ENCODE measurements at regions not wholly inside any gene's neighbourhood (a gene's known extent, or its start where the extent isn't known, plus 50 kb on each side); places are given as distances from the start of the nearest gene placed in this dataset.

DNA sequence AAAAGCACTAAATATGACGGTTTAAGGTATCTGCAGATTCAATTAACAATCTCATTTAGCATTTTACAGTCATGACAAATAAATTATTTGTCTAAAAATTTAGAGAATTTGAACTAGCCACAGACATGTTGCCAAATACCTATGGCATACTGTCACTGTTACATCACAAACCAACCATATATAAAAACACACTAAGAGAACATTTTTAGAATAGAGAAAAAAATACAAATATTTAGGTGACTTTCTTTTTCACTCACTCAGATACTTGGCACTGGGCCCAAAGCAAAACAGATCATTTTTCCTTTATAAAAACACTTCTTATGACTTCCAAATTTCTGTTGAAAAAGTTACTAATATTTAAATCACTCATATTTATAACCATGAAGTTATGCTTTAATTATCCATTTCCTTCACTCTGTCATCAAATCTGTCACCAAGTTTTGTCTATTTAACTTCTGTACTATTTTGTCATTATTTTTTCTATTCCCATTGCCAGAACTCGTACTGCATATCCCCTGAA is 644.7 kb downstream of the OTOL1 start:
- H3K27ac ChIP-seq, result no peak overlapping the region

DNA sequence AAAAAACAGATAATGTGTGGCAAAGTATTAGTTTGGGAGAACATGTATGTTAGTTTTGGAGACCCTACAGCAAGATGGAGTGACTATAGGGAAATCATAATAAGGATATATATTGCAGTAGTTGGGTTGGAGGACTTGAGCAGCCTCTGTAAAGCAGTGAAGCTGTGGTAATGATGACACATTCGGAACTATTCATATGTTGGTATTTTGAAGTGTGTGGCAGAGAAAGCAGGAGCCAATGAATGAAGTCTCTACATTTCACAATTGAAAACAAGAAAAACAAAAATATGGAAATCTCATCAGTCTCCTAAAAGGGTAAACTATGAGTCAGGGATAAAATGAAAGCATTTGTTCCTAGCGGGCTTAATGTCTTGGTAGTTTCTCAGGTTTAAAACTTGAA is 645.9 kb downstream of the OTOL1 start:
- DNase-seq (no peak), ATAC-seq (no peak)
- no peak overlapping the region for H3K27ac ChIP-seq
- H3K27me3 ChIP-seq, result no peaks in the 10 kb centered on the region
- TF ChIP-seq POLR2A (IDR thresholded peaks at IDR 0.05), result no peak
- TF ChIP-seq, protein P1, sequence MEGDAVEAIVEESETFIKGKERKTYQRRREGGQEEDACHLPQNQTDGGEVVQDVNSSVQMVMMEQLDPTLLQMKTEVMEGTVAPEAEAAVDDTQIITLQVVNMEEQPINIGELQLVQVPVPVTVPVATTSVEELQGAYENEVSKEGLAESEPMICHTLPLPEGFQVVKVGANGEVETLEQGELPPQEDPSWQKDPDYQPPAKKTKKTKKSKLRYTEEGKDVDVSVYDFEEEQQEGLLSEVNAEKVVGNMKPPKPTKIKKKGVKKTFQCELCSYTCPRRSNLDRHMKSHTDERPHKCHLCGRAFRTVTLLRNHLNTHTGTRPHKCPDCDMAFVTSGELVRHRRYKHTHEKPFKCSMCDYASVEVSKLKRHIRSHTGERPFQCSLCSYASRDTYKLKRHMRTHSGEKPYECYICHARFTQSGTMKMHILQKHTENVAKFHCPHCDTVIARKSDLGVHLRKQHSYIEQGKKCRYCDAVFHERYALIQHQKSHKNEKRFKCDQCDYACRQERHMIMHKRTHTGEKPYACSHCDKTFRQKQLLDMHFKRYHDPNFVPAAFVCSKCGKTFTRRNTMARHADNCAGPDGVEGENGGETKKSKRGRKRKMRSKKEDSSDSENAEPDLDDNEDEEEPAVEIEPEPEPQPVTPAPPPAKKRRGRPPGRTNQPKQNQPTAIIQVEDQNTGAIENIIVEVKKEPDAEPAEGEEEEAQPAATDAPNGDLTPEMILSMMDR (IDR thresholded peaks at IDR 0.05), result no peak
- no peaks in the 10 kb centered on the region for H3K9me3 ChIP-seq
- no peak overlapping the region for H3K4me3 ChIP-seq
- intact Hi-C loops (cut with DNase I), result no loop called here
- no peaks in the 10 kb centered on the region for H3K4me1 ChIP-seq
- no peaks in the 10 kb centered on the region for H3K36me3 ChIP-seq (replicated peaks in 1 of 2; ENCODE audit: insufficient read depth in 1 of 2, low read depth in 2 of 2)
- 75 to 83% methylated on average over 2 of the region's 2 CpGs for WGBS, 2 donors

More for the DNA sequence above, 644.7 kb downstream of the OTOL1 start:
- Histone ChIP-seq H3K27me3 (no peaks in the 10 kb centered on the region), H3K9me3 (no peaks in the 10 kb centered on the region), H3K36me3 (replicated peaks in 1 of 2; ENCODE audit: insufficient read depth in 1 of 2, low read depth in 2 of 2) (no peaks in the 10 kb centered on the region), H3K4me3 (no peak overlapping the region), H3K4me1 (no peaks in the 10 kb centered on the region)
- intact Hi-C loops (cut with DNase I), result no loop called here
- TF ChIP-seq, protein P1 (IDR thresholded peaks at IDR 0.05), result no peak
- no peak for ATAC-seq
- WGBS, 2 donors, result 27 to 28% methylated on average over 2 of the region's 2 CpGs
- no peak for DNase-seq

DNA sequence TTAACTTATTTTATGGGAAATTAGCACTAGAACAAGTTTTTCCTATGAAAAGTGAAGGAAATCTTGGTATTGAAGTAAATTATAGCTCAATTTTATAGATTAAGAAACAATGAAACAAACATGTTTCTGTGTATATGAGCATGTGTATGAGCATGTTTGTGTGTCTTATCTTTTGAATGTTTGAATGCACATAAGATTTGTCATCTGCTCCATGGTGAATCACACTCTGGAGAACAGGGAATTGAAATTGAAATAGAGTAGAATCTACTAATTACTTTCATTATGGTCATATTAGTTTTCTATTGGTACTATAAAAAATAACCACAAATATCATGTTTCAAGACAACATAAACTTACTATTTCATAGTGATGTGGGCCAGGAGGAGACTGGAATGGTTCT is 646.6 kb downstream of the OTOL1 start:
- TF ChIP-seq POLR2A (IDR thresholded peaks at IDR 0.05), result no peak
- TF ChIP-seq, protein P1 (IDR thresholded peaks at IDR 0.05), result no peak
- no peak for ATAC-seq
- no peaks in the 10 kb centered on the region for H3K9me3 ChIP-seq
- H3K36me3 ChIP-seq (replicated peaks in 1 of 2; ENCODE audit: insufficient read depth in 1 of 2, low read depth in 2 of 2), result no peaks in the 10 kb centered on the region
- no peak overlapping the region for H3K4me3 ChIP-seq
- no peak overlapping the region for H3K27ac ChIP-seq
- DNase-seq, result no peak
- no peaks in the 10 kb centered on the region for H3K4me1 ChIP-seq
- intact Hi-C loops (cut with DNase I), result no loop called here
- no peaks in the 10 kb centered on the region for H3K27me3 ChIP-seq

DNA sequence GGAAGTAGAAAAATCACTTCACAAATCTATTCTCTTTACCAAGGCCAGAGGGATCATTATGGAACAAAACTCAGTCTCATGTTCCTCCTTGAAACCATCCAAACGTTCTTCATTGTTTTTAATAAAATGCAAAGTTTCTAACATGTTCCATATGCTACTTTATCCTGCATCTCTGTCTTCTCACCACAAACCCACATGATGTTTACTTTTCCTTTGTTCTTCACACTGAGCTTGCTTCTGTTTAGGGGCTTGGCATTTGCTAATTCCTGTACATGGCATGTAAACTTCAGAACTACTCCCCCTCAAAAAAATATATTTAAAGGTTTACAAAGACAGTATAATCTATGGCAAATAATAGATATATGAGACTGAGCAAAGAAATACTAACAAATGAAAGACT is 651.4 kb downstream of the OTOL1 start:
- TF ChIP-seq, protein P1 (IDR thresholded peaks at IDR 0.05), result no peak
- TF ChIP-seq POLR2A (IDR thresholded peaks at IDR 0.05), result no peak
- intact Hi-C loops (cut with DNase I), result no loop called here
- H3K27ac ChIP-seq, result no peak overlapping the region
- DNase-seq (no peak), ATAC-seq (no peak)
- no peaks in the 10 kb centered on the region for H3K9me3 ChIP-seq
- 5 to 19% methylated on average over 1 of the region's 1 CpG for WGBS, 2 donors
- H3K4me3 ChIP-seq, result no peak overlapping the region
- no peaks in the 10 kb centered on the region for H3K27me3 ChIP-seq
- H3K4me1 ChIP-seq, result no peaks in the 10 kb centered on the region
- no peaks in the 10 kb centered on the region for H3K36me3 ChIP-seq (replicated peaks in 1 of 2; ENCODE audit: insufficient read depth in 1 of 2, low read depth in 2 of 2)

DNA sequence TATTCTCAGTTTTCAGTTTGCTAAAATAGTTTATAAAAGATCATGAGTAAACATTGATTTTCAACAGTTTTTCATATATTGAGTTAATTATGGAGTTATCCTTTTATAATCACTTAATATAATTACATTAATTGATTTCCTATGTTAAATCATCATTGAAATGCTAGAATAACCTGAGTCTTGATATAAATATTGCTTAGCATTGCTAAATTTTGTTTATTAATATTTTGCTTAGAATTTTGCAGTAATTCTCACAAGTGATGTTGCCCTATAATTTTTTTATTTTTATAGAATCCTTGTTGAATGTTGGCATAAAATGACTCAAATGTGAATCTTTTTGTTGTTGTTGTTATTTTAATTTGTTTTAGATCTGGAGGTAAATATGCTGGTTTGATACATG is 654.2 kb downstream of the OTOL1 start:
- no peak for ATAC-seq
- Histone ChIP-seq H3K4me1 (no peaks in the 10 kb centered on the region), H3K36me3 (replicated peaks in 1 of 2; ENCODE audit: insufficient read depth in 1 of 2, low read depth in 2 of 2) (no peaks in the 10 kb centered on the region), H3K27ac (no peak overlapping the region), H3K4me3 (no peak overlapping the region), H3K27me3 (no peaks in the 10 kb centered on the region), H3K9me3 (no peaks in the 10 kb centered on the region)
- no peak for DNase-seq
- intact Hi-C loops (cut with DNase I), result no loop called here
- no peak for TF ChIP-seq POLR2A (IDR thresholded peaks at IDR 0.05)
- TF ChIP-seq, protein P1 (IDR thresholded peaks at IDR 0.05), result no peak

Measured in body of pancreas (tissue), 4 donors.